Upper lobe of right lung (tissue), 1 donor: ENCODE measurements at regions not wholly inside any gene's neighbourhood (a gene's known extent, or its start where the extent isn't known, plus 50 kb on each side); places are given as distances from the start of the nearest gene placed in this dataset.

Source experiments
- ATAC-seq: fragments of 200-7000 bp; cut with Tn5 transposase; one replicate; pipeline ENCODE4 v1.9.1; 2020; ENCODE audit warnings: mild to moderate bottlenecking, moderate library complexity
- DNase-seq: peaks from one replicate; pipeline ENCODE4 v3.0.0-alpha.2; 2020
- H3K27ac ChIP-seq: fragments of 200-600 bp; one replicate; pipeline ENCODE4 v1.8.0; 2022
- H3K27me3 ChIP-seq: fragments of 200-600 bp; one replicate; pipeline ENCODE4 v1.8.0; 2022; ENCODE audit warnings: mild to moderate bottlenecking
- H3K36me3 ChIP-seq: fragments of 200-600 bp; one replicate; pipeline ENCODE4 v1.8.0; 2022
- H3K4me1 ChIP-seq: fragments of 200-600 bp; one replicate; pipeline ENCODE4 v1.8.0; 2022
- H3K4me3 ChIP-seq: fragments of 200-600 bp; one replicate; pipeline ENCODE4 v1.8.0; 2022; ENCODE audit warnings: mild to moderate bottlenecking
- H3K9me3 ChIP-seq: fragments of 200-600 bp; one replicate; pipeline ENCODE4 v1.8.0; 2022
- CTCF ChIP-seq: fragments of 200-600 bp; IDR thresholded peaks from one replicate; pipeline ENCODE4 v1.8.0; 2022; ENCODE audit warnings: antibody characterized with exemption
- intact Hi-C: fragments of 100-400 bp; cut with DNase I; formaldehyde crosslinking; loops from one replicate; pipeline ENCODE4 v1.11.0; 2022
- donor health status: DM: no; HTN: yes; CAD: no; lungs with severe emphysema.

GRCh38 chr1:117678246-117678977 is 72.6 kb downstream of the TENT5C start:
- H3K27me3 ChIP-seq, result no peaks in the 10 kb centered on the region
- TF ChIP-seq CTCF, result no peak
- ATAC-seq (no peak), DNase-seq (no peak)
- intact Hi-C loops, result loop anchor here (5.0 kb wide), 1 partner anchor 166 kb away; no protein-coding TSS in a partner anchor
- H3K36me3 ChIP-seq, result no peaks in the 10 kb centered on the region
- no peak overlapping the region for H3K4me3 ChIP-seq
- no peaks in the 10 kb centered on the region for H3K4me1 ChIP-seq
- H3K27ac ChIP-seq, result no peak overlapping the region
- no peaks in the 10 kb centered on the region for H3K9me3 ChIP-seq

GRCh38 chr1:117679299-117679698 is 73.5 kb downstream of the TENT5C start:
- H3K9me3 ChIP-seq, result no peaks in the 10 kb centered on the region
- H3K4me3 ChIP-seq, result no peak overlapping the region
- H3K36me3 ChIP-seq, result no peaks in the 10 kb centered on the region
- DNase-seq (no peak), ATAC-seq (no peak)
- H3K27me3 ChIP-seq, result no peaks in the 10 kb centered on the region
- intact Hi-C loops, result loop anchor here (5.0 kb wide), 1 partner anchor 167 kb away; no protein-coding TSS in a partner anchor
- H3K4me1 ChIP-seq, result no peaks in the 10 kb centered on the region
- no peak overlapping the region for H3K27ac ChIP-seq
- TF ChIP-seq CTCF, result no peak

- Histone ChIP-seq H3K9me3 (no peaks in the 10 kb centered on the region), H3K4me1 (no peaks in the 10 kb centered on the region), H3K27me3 (no peaks in the 10 kb centered on the region), H3K27ac (no peak overlapping the region), H3K36me3 (no peaks in the 10 kb centered on the region), H3K4me3 (no peak overlapping the region)
- ATAC-seq (no peak), DNase-seq (no peak)
- TF ChIP-seq CTCF, result no peak
- intact Hi-C loops, result loop anchor here (5.0 kb wide), 1 partner anchor 168 kb away; no protein-coding TSS in a partner anchor
Observed at GRCh38 chr1:117679868-117680267, 74.0 kb downstream of the TENT5C start.

GRCh38 chr1:117680316-117681002 is 74.6 kb downstream of the TENT5C start:
- DNase-seq, result no peak
- intact Hi-C loops, result no loop called here
- Histone ChIP-seq H3K27me3 (no peaks in the 10 kb centered on the region), H3K4me1 (no peaks in the 10 kb centered on the region), H3K4me3 (no peak overlapping the region), H3K9me3 (no peaks in the 10 kb centered on the region), H3K36me3 (no peaks in the 10 kb centered on the region), H3K27ac (no peak overlapping the region)
- ATAC-seq, result no peak
- TF ChIP-seq CTCF, result no peak

DNA sequence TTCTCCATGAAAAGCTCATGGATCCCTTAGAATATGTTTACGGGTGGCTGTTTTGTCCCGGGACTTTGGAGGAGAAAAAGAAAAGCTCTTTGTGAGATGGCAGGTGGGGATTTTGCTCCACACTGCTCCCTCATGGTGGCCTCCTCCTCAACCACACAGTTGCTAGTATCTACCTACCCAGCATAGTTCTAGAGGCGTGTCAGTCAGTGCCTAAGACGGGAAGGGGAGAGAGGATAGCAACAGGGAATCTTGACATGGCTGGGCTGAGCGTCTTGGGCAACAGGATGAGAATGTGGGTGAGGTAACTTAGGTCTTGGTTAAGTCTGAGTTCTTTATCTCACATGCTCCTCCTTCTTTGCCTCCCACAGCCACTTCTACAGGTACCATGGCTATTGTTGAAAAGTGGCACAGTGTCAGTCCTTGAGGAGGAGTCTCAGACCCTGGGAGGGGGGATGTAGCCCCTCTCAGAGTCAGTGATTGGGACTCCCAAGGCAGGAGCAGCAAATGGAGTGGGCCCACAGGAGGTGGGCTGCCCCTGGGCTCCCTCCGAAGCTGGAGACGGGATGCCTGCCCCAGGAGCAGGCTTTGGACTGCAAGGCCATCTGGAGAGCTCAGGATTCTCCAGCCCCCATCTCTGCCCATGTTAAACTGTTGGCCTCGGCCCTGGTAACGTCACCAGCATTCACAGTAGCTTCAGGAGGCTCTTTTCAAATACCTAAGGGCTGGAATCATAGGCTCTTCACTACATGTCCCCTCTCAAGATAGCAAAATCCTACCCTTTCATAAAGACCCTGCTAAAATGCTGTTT is 75.4 kb downstream of the TENT5C start:
- no peak overlapping the region for H3K27ac ChIP-seq
- TF ChIP-seq CTCF, result no peak
- H3K9me3 ChIP-seq, result no peaks in the 10 kb centered on the region
- intact Hi-C loops, result no loop called here
- no peaks in the 10 kb centered on the region for H3K27me3 ChIP-seq
- H3K4me3 ChIP-seq, result no peak overlapping the region
- H3K4me1 ChIP-seq, result no peaks in the 10 kb centered on the region
- no peak for ATAC-seq
- H3K36me3 ChIP-seq, result no peaks in the 10 kb centered on the region
- DNase-seq, result no peak
